Heart left ventricle (tissue), 16 donors: ENCODE measurements at regions not wholly inside any gene's neighbourhood (a gene's known extent, or its start where the extent isn't known, plus 50 kb on each side); places are given as distances from the start of the nearest gene placed in this dataset.

Experiments used
- ATAC-seq, 4 donors: fragments of 200-7000 bp; cut with Tn5 transposase; one replicate each; pipeline ENCODE4 v1.9.1; 2020 to 2022; ENCODE audit warnings: moderate library complexity in 4 of 4, mild to moderate bottlenecking in 3 of 4, moderate number of reproducible peaks in 1 of 4
- DNase-seq, 5 donors: peaks; one replicate each; pipeline ENCODE4 v3.0.0-alpha.2; 2020
- H3K27ac ChIP-seq, 12 donors: fragments of 200-600 bp; sonication (generic) in 4 of 12; one replicate each; pipeline versions ENCODE4 v1.5.0 to v1.8.0; 2016 to 2022; ENCODE audit warnings: mild to moderate bottlenecking in 2 of 12
- H3K27me3 ChIP-seq, 9 donors: fragments of 200-600 bp; sonication (generic) in 2 of 9; one replicate each; pipeline versions ENCODE4 v1.5.1 to v1.8.0; 2016 to 2022; ENCODE audit warnings: mild to moderate bottlenecking in 3 of 9
- H3K36me3 ChIP-seq, 9 donors: fragments of 200-600 bp; sonication (generic) in 2 of 9; one replicate each; pipeline versions ENCODE4 v1.5.0 to v1.8.0; 2018 to 2022; ENCODE audit warnings: mild to moderate bottlenecking in 2 of 9
- H3K4me1 ChIP-seq, 12 donors: fragments of 200-600 bp; sonication (generic) in 4 of 12; one replicate each; pipeline versions ENCODE4 v1.5.0 to v1.8.0; 2016 to 2022; ENCODE audit warnings: mild to moderate bottlenecking in 3 of 12
- H3K4me3 ChIP-seq, 12 donors: fragments of 200-600 bp; sonication (generic) in 4 of 12; one replicate each; pipeline versions ENCODE4 v1.5.0 to v1.8.0; 2017 to 2022; ENCODE audit warnings: mild to moderate bottlenecking in 9 of 12, moderate library complexity in 4 of 12
- H3K9me3 ChIP-seq, 12 donors: fragments of 200-600 bp; sonication (generic) in 4 of 12; one replicate each; pipeline versions ENCODE4 v1.5.0 to v1.8.0; 2016 to 2022; ENCODE audit warnings: mild to moderate bottlenecking in 1 of 12
- CTCF ChIP-seq, 12 donors: fragments of 200-600 bp; sonication (generic) in 4 of 12; IDR thresholded peaks; one replicate each; pipeline versions ENCODE4 v1.5.0 to v1.8.0; 2018 to 2022; ENCODE audit warnings: antibody characterized with exemption in 12 of 12, mild to moderate bottlenecking in 5 of 12
- POLR2A ChIP-seq, 2 donors: fragments of 450-650 bp; IDR thresholded peaks; one replicate each; pipeline ENCODE4 v1.6.1; 2017; ENCODE audit warnings: antibody characterized with exemption in 2 of 2, mild to moderate bottlenecking in 2 of 2, moderate library complexity in 2 of 2
- WGBS, 4 donors: extraction: QIAGEN DNeasy Blood & Tissue Kit in 2 of 4; methylation state at CpG; one replicate each; pipeline versions ENCODE4 v1.1.5 to v1.1.7; 2013 to 2018; 5-methylcytosine and 5-hydroxymethylcytosine counted together
- intact Hi-C, 10 donors: fragments of 100-400 bp; cut with DNase I; formaldehyde crosslinking; loops; one replicate each; pipeline versions ENCODE4 v1.11.1 to v1.14.2; 2022
- donor health status: ischemic (EF 13 %, LVEDD 7.1; RV severe dilation, severe dysfunction).
- donor health status: healthy with polysubstance abuse.
- donor health status: DM: no; HTN: yes; CAD: no.
- donor health status: DM: no; HTN: no; CAD: no.
- donor health status: ischemic (EF 25% LVEDD 6.9; RV normal size, moderate dysfunction).
- donor health status: ischemic (EF 25% LVEDD 5.7; RV mildly dilated, moderate dysfunction).
- donor health status: healthy.
- donor health status: DM: yes; HTN: yes; CAD: no.
- donor health status: ischemic (EF 35%, LVEDD 5.7; RV mildly dilated, moderate dysfunction).
- donor health status: nonischemic (EF 11% LVEDD 7.7; RV severe dilation, severe dysfunction).
- donor health status: DM: yes; HTN: yes; CAD: no.
- donor health status: PGD.
- donor health status: ischemic (EF 29% LVEDD 5.4; RV normal size, mild dysfunction).
- donor health status: nonischemic (EF 23%, LVEDD 6.1; RV moderate dilation, normal function).

- Histone ChIP-seq H3K27ac (no peak overlapping the region), H3K4me1 (no peaks in the 10 kb centered on the region), H3K27me3 (peaks cover 0 to 16% (median 0%) of the 10 kb centered on the region in 9 donors), H3K9me3 (no peaks in the 10 kb centered on the region), H3K36me3 (no peaks in the 10 kb centered on the region), H3K4me3 (no peak overlapping the region)
- no peak for TF ChIP-seq CTCF (IDR thresholded peaks at IDR 0.05)
- TF ChIP-seq POLR2A (IDR thresholded peaks at IDR 0.05), result no peak
- WGBS, 4 donors, result 75 to 94% (median 81%) methylated on average over 3 of the region's 3 CpGs
- intact Hi-C loops, result no loop called here
- ATAC-seq (no peak), DNase-seq (no peak)
Observed at GRCh38 chr10:121041906-121042305, 190.7 kb downstream of the WDR11 start.

GRCh38 chr10:121042342-121042741, 191.2 kb downstream of the WDR11 start:
- Histone ChIP-seq H3K4me3 (no peak overlapping the region), H3K27ac (no peak overlapping the region), H3K4me1 (no peaks in the 10 kb centered on the region), H3K36me3 (no peaks in the 10 kb centered on the region), H3K27me3 (peaks cover 0 to 16% (median 0%) of the 10 kb centered on the region in 9 donors), H3K9me3 (no peaks in the 10 kb centered on the region)
- TF ChIP-seq POLR2A (IDR thresholded peaks at IDR 0.05), result no peak
- ATAC-seq, result no peak
- 82 to 88% (median 85%) methylated on average over 3 of the region's 3 CpGs for WGBS, 4 donors
- intact Hi-C loops, result no loop called here
- DNase-seq, result no peak

DNA sequence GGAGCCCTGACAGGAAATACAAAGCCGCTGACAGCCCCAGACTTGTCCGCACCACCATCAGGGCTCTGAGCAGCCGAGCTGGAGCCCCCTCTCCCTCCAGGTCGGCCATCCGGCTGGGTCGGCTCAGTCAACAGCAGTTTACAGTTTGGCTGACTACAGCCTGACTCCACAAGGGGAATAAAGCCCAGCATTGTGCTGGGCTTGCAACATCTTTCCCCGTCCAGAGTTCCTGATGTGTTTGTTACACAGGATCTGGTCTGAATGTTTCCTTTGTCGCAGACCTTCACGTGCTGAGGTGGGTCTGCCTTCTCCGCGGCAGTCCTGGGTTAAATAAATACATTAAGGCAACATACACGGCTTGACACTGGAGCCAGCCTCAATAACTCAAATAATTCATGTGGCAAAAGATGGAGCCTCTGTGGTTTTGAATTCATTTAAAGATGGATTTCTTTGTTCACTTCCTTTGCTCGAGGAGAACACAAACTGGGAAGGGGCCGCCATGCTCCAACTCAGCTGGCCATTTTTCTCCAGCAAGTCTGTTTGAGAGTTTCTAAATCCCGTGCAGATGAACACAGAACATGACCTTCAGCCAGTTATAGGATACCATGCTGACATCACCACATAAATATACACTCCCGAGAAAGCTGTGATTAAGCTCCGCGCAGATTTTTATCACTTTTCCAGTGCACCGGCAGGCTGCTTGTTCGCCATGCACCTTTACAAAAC, 192.1 kb downstream of the WDR11 start:
- TF ChIP-seq CTCF (IDR thresholded peaks at IDR 0.05) (no peak), POLR2A (IDR thresholded peaks at IDR 0.05) (no peak)
- Histone ChIP-seq H3K27ac (peak overlapping the region in 1 of 12 donors; percentile 18), H3K27me3 (peaks cover 0 to 16% (median 0%) of the 10 kb centered on the region in 9 donors), H3K9me3 (no peaks in the 10 kb centered on the region), H3K36me3 (no peaks in the 10 kb centered on the region), H3K4me1 (no peaks in the 10 kb centered on the region), H3K4me3 (no peak overlapping the region)
- WGBS, 4 donors, result 57 to 62% (median 60%) methylated on average over 19 to 20 of the region's 20 CpGs
- DNase-seq, result no peak
- intact Hi-C loops, result no loop called here
- peak in 2 of 4 donors; percentile 45 to 69 for ATAC-seq

- Histone ChIP-seq H3K27me3 (peaks cover 0 to 4% (median 0%) of the 10 kb centered on the region in 9 donors), H3K9me3 (no peaks in the 10 kb centered on the region), H3K4me1 (no peaks in the 10 kb centered on the region), H3K27ac (peak overlapping the region in 1 of 12 donors; percentile 34), H3K36me3 (no peaks in the 10 kb centered on the region), H3K4me3 (no peak overlapping the region)
- ATAC-seq, result no peak
- TF ChIP-seq CTCF (IDR thresholded peaks at IDR 0.05) (no peak), POLR2A (IDR thresholded peaks at IDR 0.05) (no peak)
- intact Hi-C loops, result no loop called here
- WGBS, 4 donors, result 81 to 90% (median 87%) methylated on average over 3 of the region's 3 CpGs
- DNase-seq, result no peak
Observed at GRCh38 chr10:121048749-121049148, 197.6 kb downstream of the WDR11 start.

- H3K27ac ChIP-seq, result peak overlapping the region in 1 of 12 donors; percentile 34
- no peaks in the 10 kb centered on the region for H3K4me1 ChIP-seq
- WGBS, 4 donors, result 68 to 76% (median 75%) methylated on average over 2 of the region's 2 CpGs
- intact Hi-C loops, result no loop called here
- no peaks in the 10 kb centered on the region for H3K36me3 ChIP-seq
- peaks cover 0 to 4% (median 0%) of the 10 kb centered on the region in 9 donors for H3K27me3 ChIP-seq
- no peak for DNase-seq
- H3K9me3 ChIP-seq, result no peaks in the 10 kb centered on the region
- no peak overlapping the region for H3K4me3 ChIP-seq
- no peak for TF ChIP-seq POLR2A (IDR thresholded peaks at IDR 0.05)
- TF ChIP-seq CTCF (IDR thresholded peaks at IDR 0.05), result no peak
- no peak for ATAC-seq
Observed at GRCh38 chr10:121049489-121049888, 198.3 kb downstream of the WDR11 start.
